GM19455 (cell line): ENCODE measurements at regions not wholly inside any gene's neighbourhood (a gene's known extent, or its start where the extent isn't known, plus 50 kb on each side); places are given as distances from the start of the nearest gene placed in this dataset.
"Not testable (repeated sequence)": the region's sequence is repeated elsewhere in the genome, so short reads cannot be mapped to it uniquely, and the experiment has no call there.

ENCODE experiments used
- ATAC-seq: cut with Tn5 transposase; IDR thresholded peaks from one replicate; pipeline ENCODE4 v1.9.1; 2021; ENCODE audit not compliant: unreplicated experiment

GRCh38 chr17:27049104-27049784 is 244.7 kb upstream of the WSB1 start:
- ATAC-seq, result no peak

DNA sequence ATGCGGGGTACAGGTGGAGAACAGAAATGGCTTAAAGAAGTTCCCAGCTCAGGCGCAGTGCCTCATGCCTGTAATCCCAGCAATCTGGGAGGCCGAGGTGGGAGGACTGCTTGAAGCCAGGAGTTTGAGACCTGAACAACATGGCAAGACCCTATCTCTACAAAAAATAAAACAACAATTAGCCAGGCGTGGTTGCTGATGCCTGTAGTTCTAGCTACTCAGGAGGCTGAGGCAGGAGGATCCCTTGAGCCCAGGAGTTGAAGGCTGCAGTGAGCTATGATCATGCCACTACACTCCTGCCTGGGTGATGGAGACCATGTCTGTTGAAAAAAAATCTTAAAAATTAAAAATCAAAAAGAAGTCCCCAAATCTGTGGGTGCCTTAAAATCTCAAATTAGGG is 228.3 kb upstream of the WSB1 start:
- no peak for ATAC-seq

DNA sequence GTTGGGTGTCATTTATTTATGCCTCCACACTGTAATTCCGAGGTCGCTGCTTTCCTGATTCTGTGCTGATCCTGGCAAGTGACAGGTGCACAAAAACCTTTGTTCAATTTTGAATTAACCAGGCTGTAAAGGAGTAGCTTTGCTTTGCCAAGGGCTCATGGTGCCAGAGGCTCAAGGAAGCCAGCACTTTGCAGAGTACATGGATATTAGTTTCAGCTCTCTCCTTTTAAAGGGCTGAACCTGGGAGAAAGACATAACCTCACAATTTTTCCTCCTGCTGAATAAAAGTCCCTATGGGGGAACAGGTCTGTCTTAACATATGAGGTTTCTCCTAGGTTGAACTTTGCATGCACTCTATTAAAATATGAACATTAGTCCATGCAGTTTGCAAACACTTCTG is 227.6 kb upstream of the WSB1 start:
- no peak for ATAC-seq

DNA sequence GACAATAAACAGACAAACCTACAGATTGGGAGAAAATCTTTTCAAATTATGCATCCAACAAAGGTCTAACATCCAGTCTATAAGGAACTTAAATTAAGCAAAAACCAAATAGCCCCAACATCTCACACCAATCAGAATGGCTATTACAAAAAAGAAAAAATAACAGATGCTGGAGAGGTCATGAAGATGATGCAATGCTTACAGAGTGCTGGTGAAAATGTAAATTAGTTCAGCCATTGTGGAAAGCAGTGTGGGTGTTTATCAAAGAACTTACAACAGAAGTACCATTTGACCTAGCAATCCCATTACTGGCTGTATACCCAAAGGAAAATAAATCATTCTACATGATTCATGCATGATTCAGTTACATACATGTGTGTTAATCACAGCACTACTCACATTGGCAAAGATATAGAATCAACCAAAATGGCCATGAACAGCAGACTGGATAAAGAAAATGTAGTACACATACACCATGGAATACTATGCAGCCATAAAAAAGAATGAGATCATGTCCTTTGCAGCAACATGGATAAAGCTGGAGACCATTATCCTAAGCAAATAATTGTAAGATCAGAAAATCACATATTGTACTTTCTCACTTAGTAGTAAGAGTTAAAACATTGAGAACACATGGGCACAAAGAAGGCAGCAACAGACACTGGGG is 223.9 kb upstream of the WSB1 start:
- ATAC-seq, result no peak

DNA sequence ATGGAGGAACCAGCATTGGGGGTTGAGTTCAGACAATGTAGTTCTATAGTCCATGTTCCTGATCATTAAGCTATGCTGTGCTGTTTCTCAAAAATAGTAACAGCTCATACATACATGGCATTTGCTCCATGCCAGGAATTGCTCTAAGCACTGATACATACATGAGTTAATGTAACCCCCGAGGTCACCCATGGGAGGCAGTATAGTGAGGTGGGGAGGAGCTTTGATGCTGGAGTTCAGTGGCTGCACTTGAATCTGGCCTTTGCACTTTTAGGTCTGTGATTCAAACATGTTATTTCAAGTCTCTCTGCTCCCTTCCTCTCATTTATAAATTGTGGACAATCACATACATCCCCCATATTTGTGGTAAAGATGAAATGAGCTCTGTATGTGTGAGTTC is 223.1 kb upstream of the WSB1 start:
- no peak for ATAC-seq

- ATAC-seq, result no peak
These were observed 221.0 kb upstream of the WSB1 start for GRCh38 chr17:27072885-27073284.

DNA sequence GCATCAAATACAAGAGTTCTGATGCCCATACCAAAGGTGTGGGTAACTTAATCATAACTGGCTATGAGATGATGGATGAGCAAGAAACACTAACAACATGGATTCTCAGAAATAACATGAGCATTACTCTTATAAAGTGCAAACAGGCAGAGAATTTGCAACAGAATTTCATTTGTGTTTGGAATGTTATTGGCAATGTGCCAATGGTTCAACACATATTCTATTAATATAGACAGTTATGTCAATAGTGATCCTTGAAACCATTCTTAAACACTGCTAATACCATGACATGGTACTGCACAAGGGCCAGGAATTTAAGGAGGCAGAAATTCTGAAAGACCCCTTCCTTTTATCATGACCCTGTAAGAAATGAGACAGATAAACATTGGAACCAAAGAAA is 217.1 kb upstream of the WSB1 start:
- no peak for ATAC-seq

DNA sequence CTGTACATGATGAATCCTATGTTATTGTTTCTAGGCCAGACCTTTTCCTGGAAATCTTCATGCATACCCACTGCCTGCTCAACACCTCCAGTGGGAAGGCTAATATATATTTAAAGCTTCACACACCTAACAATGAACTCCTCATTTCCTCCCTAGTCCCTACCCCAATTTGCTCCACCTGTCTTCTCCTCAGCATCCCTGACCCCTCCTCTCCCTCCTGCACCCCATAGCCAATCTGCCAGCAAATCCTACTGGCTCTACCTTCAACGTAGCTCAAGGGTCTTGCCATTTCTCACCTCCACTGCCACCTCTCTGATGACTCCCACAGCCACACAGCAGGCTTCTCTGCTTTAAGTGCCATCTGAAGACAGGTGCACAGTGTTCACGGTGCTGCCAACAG is 215.6 kb upstream of the WSB1 start:
- ATAC-seq, result no peak

DNA sequence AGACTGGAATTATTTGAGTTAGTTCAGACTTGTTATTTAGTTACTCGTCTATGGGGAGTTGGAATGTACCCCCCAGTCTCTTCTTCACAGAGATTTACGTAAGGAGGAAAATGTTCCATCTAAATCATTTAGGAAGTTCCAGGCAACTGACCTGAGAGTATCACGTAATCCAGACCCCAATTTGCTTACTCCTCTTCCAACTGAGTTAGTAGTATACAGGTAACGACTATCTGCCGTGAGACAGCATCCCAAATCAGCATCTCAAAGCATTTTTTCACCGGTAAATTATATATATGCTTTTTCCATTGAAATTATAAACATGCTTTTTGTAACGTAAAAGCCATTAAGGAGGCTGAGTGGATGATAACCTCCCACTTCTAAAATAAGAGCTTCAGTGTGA is 214.3 kb upstream of the WSB1 start:
- no peak for ATAC-seq

GRCh38 chr17:27081002-27081638 is 212.8 kb upstream of the WSB1 start:
- ATAC-seq, result no peak

DNA sequence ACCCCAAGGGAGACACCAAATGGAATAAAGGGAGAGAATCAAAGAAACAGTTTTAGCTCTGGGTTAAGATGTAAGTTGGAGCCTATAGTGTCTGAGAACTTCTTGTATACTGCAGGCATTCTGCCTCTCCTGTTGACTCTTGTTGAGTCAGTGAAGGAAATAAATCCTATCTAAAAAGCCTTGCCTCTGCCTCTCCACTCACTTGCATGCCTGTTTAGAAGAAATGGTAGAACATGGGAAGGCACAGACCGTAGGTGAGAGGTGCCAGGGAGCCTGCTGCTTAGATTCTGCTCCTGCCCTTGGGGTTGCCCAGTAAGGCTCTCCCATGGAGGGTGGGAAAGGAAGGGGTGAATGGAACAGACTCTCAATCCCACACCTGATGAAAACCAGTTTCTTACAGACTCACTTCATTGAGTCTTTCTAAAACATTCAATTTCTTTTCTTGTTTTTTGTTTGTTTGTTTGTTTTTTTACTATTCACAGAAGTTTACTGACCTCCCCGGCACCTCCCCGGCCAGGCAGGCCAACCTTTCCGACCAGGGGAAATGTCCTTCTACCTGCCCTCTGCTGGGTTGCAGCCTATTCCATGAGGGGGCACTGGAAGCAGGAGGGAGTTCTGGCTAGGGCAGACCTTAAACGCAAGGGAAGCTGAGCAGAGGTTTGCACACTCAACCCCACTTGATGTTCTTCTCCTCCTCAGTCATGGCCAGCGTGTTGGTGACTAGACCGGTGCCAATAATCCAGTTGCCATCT is 211.7 kb upstream of the WSB1 start:
- no peak for ATAC-seq

DNA sequence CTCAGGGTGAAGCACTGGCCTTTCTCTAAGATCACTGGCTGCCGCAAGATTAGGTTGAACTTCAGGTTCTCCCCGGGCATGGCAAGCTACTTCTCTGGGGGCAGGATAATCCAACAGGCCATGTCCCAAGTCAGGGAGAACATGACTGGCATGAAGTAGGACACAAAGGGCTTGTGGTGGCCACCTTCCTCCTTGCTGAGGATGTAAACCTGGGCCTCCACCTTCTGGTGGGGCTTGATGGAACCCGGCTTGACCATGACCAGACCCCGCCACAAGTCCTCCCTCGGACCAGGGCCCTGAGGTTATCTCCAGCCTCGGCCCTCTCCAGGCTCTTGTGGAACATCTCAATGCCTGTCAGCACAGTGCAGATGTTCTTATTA is 211.1 kb upstream of the WSB1 start:
- no peak for ATAC-seq

DNA sequence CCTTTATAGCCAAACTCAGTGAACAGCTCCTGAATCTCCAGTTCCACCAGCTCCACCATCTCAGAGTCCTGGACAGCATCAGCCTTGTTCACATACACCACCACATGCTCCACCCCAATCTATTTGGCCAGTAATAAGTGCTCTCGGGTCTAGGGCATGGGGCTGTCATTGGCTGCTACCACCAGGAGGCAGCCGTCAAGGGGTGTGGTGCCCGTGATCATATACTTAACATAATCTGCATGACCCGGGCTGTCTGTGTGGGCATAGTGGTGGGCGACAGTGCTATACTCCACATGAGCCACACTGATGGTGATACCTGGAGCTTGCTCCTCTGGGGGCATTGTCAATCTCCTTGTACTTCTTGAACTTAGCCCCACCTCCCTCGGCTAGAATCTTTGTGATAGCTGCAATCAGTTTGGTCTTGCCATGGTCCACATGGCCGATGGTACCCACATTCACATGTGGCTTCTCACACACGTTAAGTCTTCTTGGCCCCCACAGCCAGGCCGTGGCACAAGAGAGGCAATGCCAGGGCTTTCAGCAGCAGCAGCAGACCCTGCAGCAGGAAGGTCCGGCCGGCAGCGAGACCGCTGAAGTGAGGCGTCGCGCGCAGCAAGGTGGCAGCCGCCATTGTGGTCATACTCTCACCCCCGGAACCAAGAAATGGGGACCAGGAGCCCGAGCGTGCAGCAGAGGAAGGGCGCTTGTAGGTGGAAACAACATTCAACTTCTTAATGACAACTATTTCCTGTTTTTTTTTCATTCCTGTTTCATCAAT is 210.3 kb upstream of the WSB1 start:
- ATAC-seq, result no peak

- no peak for ATAC-seq
These were observed 208.4 kb upstream of the WSB1 start for GRCh38 chr17:27085517-27085916.

- no peak for ATAC-seq
These were observed 207.4 kb upstream of the WSB1 start for GRCh38 chr17:27086526-27086925.

DNA sequence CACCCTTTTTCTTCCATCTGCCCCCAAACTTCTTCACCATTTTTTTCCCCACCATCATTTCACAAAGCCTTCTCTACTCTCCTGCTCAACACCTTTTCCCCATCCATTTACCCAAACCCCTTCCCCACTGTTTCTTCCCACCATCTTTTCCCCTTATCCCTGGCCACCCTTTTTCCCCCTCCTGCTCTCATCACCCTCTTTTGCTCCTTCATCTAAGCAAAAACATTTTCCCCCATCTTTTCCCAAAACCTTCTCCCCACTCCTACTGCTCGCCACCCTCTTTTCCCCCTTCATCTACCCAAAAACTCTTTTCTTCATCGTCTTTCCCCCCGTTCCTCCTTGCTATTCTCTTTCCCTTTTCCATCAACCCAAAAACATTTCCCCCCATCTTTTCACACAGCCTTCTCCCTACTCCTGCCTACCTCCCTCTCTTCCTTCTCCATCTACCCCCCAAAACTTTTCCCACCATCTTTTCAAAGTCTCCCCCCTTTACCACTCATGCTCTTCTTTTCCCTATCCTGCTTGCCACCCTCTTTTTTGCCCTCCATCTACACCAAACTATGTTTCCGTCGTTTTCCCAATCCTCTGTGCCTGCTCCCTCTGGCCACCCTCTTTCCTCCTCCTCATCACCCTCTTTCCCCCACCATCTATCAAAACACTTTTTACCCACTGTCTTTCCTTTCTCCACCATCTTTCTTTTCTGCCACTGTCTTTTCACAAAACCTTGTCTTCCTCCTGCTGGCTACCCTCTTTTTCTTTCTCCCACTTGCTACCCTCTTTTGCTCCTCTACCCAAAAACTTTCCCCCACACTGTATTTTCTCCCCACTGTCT is 205.8 kb upstream of the WSB1 start:
- ATAC-seq, result no peak

DNA sequence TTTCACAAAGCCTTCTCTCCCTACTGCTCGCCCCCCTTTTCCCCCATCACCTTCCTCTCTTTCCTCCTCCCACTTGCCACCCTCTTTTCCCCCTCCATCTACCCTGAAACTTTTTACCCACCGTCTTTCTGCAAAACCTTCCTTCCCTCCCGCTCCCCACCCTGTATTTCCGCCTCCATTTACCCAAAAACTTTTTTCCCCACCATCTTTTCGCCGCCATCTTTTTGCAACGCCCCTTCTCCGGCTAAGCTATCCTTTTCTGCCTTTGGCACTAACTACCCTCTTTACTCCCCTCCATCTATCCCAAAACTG is 205.2 kb upstream of the WSB1 start:
- no peak for ATAC-seq

GRCh38 chr17:27089079-27089928 is 204.6 kb upstream of the WSB1 start:
- not testable (repeated sequence) for ATAC-seq

GRCh38 chr17:27089929-27090247 is 204.0 kb upstream of the WSB1 start:
- ATAC-seq, result no peak
